ENCODE measurements at regions not wholly inside any gene's neighbourhood (a gene's known extent, or its start where the extent isn't known, plus 50 kb on each side); places are given as distances from the start of the nearest gene placed in this dataset.

DNA sequence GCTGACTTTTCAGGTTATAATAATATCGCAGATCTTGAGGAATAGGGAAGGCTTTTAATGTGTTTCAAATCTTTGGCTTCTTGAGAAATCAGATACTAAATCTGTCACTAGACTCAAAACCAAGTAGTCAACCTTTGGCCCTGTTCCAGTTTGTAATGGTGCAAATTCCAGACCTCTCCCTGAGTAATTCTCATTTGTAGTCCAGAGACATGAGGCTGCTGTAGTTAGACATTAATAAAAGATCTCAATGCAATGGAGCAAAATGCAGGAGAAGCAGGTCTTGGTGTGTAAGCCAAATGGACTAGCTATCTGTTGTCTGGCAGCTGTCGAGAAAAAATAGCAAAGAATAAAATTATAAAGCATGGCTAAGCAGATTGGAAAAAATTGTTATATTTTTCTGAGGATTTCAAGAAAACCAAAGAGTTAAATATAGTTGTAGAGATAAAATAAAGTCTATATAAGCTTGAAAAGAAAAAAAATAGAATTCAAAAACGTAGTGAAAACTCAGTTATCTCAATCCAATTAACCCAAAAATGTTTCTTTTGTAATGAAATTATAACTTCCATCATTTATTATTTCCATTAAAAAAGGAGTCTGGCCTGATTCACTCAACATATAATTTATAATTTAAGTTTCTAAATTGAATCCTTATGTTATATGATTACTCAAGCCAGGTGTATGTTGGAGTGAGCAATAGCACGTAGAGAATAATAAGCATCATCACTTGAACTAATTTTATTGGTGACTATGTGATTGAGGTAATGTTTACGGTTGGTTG lies 161.5 kb upstream of the ADGRB3 start:
- TF ChIP-seq CREB1 (IDR thresholded peaks at IDR 0.05; ENCODE audit: low read depth) (no peak), CEBPB (IDR thresholded peaks at IDR 0.05) (no peak), REST (IDR thresholded peaks at IDR 0.05; ENCODE audit: low read depth) (no peak), TEAD4 (IDR thresholded peaks at IDR 0.05) (no peak), RAD21 (IDR thresholded peaks at IDR 0.05; ENCODE audit: low read depth) (no peak), ZBTB7A (IDR thresholded peaks at IDR 0.05; ENCODE audit: low read depth) (no peak), FOXM1 (IDR thresholded peaks at IDR 0.05; ENCODE audit: borderline replicate concordance, low read depth) (no peak), TCF12 (IDR thresholded peaks at IDR 0.05; ENCODE audit: low read depth) (no peak), EP300 (IDR thresholded peaks at IDR 0.05; ENCODE audit: borderline replicate concordance) (no peak), YY1 (IDR thresholded peaks at IDR 0.05; ENCODE audit: low read depth) (no peak), NFIC (IDR thresholded peaks at IDR 0.05) (no peak), TAF1 (IDR thresholded peaks at IDR 0.05; ENCODE audit: low read depth) (no peak), EGR1 (IDR thresholded peaks at IDR 0.05) (no peak)
- TF ChIP-seq, protein P1, sequence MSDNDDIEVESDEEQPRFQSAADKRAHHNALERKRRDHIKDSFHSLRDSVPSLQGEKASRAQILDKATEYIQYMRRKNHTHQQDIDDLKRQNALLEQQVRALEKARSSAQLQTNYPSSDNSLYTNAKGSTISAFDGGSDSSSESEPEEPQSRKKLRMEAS (IDR thresholded peaks at IDR 0.05): no peak
- TF ChIP-seq, protein P2, sequence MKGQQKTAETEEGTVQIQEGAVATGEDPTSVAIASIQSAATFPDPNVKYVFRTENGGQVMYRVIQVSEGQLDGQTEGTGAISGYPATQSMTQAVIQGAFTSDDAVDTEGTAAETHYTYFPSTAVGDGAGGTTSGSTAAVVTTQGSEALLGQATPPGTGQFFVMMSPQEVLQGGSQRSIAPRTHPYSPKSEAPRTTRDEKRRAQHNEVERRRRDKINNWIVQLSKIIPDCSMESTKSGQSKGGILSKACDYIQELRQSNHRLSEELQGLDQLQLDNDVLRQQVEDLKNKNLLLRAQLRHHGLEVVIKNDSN (IDR thresholded peaks at IDR 0.05): no peak

GRCh38 chr6:68468244-68468884 lies 166.7 kb upstream of the ADGRB3 start:
- TF ChIP-seq, protein P2 (IDR thresholded peaks at IDR 0.05): no peak
- peak; percentile 39 for TF ChIP-seq RAD21 (IDR thresholded peaks at IDR 0.05; ENCODE audit: low read depth)

- TF ChIP-seq CEBPB (IDR thresholded peaks at IDR 0.05) (no peak), CREB1 (IDR thresholded peaks at IDR 0.05; ENCODE audit: low read depth) (no peak), EGR1 (IDR thresholded peaks at IDR 0.05) (no peak), NFIC (IDR thresholded peaks at IDR 0.05) (no peak), EP300 (IDR thresholded peaks at IDR 0.05; ENCODE audit: borderline replicate concordance) (no peak), TAF1 (IDR thresholded peaks at IDR 0.05; ENCODE audit: low read depth) (no peak), YY1 (IDR thresholded peaks at IDR 0.05; ENCODE audit: low read depth) (no peak), TCF12 (IDR thresholded peaks at IDR 0.05; ENCODE audit: low read depth) (no peak), RAD21 (IDR thresholded peaks at IDR 0.05; ENCODE audit: low read depth) (no peak), TEAD4 (IDR thresholded peaks at IDR 0.05) (no peak), ZBTB7A (IDR thresholded peaks at IDR 0.05; ENCODE audit: low read depth) (no peak), FOXM1 (IDR thresholded peaks at IDR 0.05; ENCODE audit: borderline replicate concordance, low read depth) (no peak), REST (IDR thresholded peaks at IDR 0.05; ENCODE audit: low read depth) (no peak)
- TF ChIP-seq, protein P1 (IDR thresholded peaks at IDR 0.05): no peak
- TF ChIP-seq, protein P2 (IDR thresholded peaks at IDR 0.05): no peak
These were observed 176.6 kb upstream of the ADGRB3 start for GRCh38 chr6:68458447-68458846.

GRCh38 chr6:68447112-68447511 lies 188.0 kb upstream of the ADGRB3 start:
- no peak for TF ChIP-seq NFIC (IDR thresholded peaks at IDR 0.05)
- TF ChIP-seq TEAD4 (IDR thresholded peaks at IDR 0.05): no peak
- TF ChIP-seq EGR1 (IDR thresholded peaks at IDR 0.05): no peak
- no peak for TF ChIP-seq EP300 (IDR thresholded peaks at IDR 0.05; ENCODE audit: borderline replicate concordance)
- no peak for TF ChIP-seq TCF12 (IDR thresholded peaks at IDR 0.05; ENCODE audit: low read depth)
- TF ChIP-seq REST (IDR thresholded peaks at IDR 0.05; ENCODE audit: low read depth): no peak
- TF ChIP-seq, protein P2 (IDR thresholded peaks at IDR 0.05): no peak
- TF ChIP-seq TAF1 (IDR thresholded peaks at IDR 0.05; ENCODE audit: low read depth): no peak
- TF ChIP-seq FOXM1 (IDR thresholded peaks at IDR 0.05; ENCODE audit: borderline replicate concordance, low read depth): no peak
- no peak for TF ChIP-seq CREB1 (IDR thresholded peaks at IDR 0.05; ENCODE audit: low read depth)
- TF ChIP-seq RAD21 (IDR thresholded peaks at IDR 0.05; ENCODE audit: low read depth): no peak
- TF ChIP-seq CEBPB (IDR thresholded peaks at IDR 0.05): no peak
